Sigmoid colon (tissue), 4 donors: ENCODE measurements at regions not wholly inside any gene's neighbourhood (a gene's known extent, or its start where the extent isn't known, plus 50 kb on each side); places are given as distances from the start of the nearest gene placed in this dataset.

Experiments
- EP300 ChIP-seq, 4 donors: sonication (generic); formaldehyde crosslinking; IDR thresholded peaks; one replicate each; pipeline ENCODE4 v1.6.1; 2017; ENCODE audit warnings: antibody characterized with exemption in 4 of 4
- POLR2A ChIP-seq, 2 donors: fragments of 450-650 bp; IDR thresholded peaks; one replicate each; pipeline ENCODE4 v1.6.1; 2016; ENCODE audit warnings: antibody characterized with exemption in 2 of 2, mild to moderate bottlenecking in 2 of 2, moderate library complexity in 2 of 2
- TF ChIP-seq, protein P1 (sequence below), 4 experiments: fragments of 450-650 bp in 3 of 4; fragments of 200-600 bp in 1 of 4; IDR thresholded peaks; one replicate each; pipeline ENCODE4 v1.5.1; 2016 to 2019; ENCODE audit warnings: antibody characterized with exemption in 4 of 4, mild to moderate bottlenecking in 3 of 4, moderate library complexity in 2 of 4

DNA sequence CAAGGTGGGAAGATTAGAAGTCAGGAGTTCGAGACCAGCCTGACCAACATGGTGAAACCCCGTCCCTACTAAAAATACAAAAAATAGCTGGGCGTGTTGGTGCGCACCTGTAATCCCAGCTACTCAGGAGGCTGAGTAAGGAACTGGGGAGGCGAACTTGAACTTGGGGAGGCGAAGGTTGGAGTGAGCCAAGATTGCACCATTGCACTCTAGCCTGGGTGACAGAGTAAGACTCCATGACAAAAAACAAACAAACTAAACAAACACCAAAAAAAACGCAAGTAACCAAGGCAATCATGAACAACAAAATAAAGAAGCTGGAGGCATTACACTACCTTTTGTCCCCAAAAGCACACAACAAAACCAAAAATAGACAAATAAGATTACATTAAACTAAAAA, 547.3 kb upstream of the GBE1 start:
- TF ChIP-seq, protein P1, sequence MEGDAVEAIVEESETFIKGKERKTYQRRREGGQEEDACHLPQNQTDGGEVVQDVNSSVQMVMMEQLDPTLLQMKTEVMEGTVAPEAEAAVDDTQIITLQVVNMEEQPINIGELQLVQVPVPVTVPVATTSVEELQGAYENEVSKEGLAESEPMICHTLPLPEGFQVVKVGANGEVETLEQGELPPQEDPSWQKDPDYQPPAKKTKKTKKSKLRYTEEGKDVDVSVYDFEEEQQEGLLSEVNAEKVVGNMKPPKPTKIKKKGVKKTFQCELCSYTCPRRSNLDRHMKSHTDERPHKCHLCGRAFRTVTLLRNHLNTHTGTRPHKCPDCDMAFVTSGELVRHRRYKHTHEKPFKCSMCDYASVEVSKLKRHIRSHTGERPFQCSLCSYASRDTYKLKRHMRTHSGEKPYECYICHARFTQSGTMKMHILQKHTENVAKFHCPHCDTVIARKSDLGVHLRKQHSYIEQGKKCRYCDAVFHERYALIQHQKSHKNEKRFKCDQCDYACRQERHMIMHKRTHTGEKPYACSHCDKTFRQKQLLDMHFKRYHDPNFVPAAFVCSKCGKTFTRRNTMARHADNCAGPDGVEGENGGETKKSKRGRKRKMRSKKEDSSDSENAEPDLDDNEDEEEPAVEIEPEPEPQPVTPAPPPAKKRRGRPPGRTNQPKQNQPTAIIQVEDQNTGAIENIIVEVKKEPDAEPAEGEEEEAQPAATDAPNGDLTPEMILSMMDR (IDR thresholded peaks at IDR 0.05), result no peak
- TF ChIP-seq EP300 (IDR thresholded peaks at IDR 0.05) (no peak), POLR2A (IDR thresholded peaks at IDR 0.05) (no peak)
